ENCODE measurements at regions not wholly inside any gene's neighbourhood (a gene's known extent, or its start where the extent isn't known, plus 50 kb on each side); places are given as distances from the start of the nearest gene placed in this dataset.

GRCh38 chr11:79675081-79675480 is 234.3 kb upstream of the TENM4 start:
- TF ChIP-seq, protein P1, sequence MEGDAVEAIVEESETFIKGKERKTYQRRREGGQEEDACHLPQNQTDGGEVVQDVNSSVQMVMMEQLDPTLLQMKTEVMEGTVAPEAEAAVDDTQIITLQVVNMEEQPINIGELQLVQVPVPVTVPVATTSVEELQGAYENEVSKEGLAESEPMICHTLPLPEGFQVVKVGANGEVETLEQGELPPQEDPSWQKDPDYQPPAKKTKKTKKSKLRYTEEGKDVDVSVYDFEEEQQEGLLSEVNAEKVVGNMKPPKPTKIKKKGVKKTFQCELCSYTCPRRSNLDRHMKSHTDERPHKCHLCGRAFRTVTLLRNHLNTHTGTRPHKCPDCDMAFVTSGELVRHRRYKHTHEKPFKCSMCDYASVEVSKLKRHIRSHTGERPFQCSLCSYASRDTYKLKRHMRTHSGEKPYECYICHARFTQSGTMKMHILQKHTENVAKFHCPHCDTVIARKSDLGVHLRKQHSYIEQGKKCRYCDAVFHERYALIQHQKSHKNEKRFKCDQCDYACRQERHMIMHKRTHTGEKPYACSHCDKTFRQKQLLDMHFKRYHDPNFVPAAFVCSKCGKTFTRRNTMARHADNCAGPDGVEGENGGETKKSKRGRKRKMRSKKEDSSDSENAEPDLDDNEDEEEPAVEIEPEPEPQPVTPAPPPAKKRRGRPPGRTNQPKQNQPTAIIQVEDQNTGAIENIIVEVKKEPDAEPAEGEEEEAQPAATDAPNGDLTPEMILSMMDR (IDR thresholded peaks at IDR 0.05) = no peak
- no peak for TF ChIP-seq POLR2A (IDR thresholded peaks at IDR 0.05)

Measured in Peyer's patch (tissue), 4 donors.